ENCODE measurements at regions not wholly inside any gene's neighbourhood (a gene's known extent, or its start where the extent isn't known, plus 50 kb on each side); places are given as distances from the start of the nearest gene placed in this dataset.

GRCh38 chr13:52938065-52938464 is 89.6 kb upstream of the PCDH8 start:
- DNase-seq, result no peak
- no peaks in the 10 kb centered on the region for H3K36me3 Mint-ChIP-seq
- no peaks in the 10 kb centered on the region for H3K4me1 Mint-ChIP-seq
- CTCF ChIA-PET, result no interaction called here
- H3K27ac Mint-ChIP-seq, result no peak overlapping the region
- H3K4me3 Mint-ChIP-seq, result no peak overlapping the region
- peaks cover 10% of the 10 kb centered on the region for H3K27me3 Mint-ChIP-seq
- H3K9me3 Mint-ChIP-seq, result no peaks in the 10 kb centered on the region

GRCh38 chr13:52936806-52937205 is 88.4 kb upstream of the PCDH8 start:
- peaks cover 10% of the 10 kb centered on the region for H3K27me3 Mint-ChIP-seq
- no peaks in the 10 kb centered on the region for H3K9me3 Mint-ChIP-seq
- no peaks in the 10 kb centered on the region for H3K4me1 Mint-ChIP-seq
- no peaks in the 10 kb centered on the region for H3K36me3 Mint-ChIP-seq
- CTCF ChIA-PET, result no interaction called here
- no peak overlapping the region for H3K4me3 Mint-ChIP-seq
- no peak overlapping the region for H3K27ac Mint-ChIP-seq
- DNase-seq, result no peak

- peaks cover 7% of the 10 kb centered on the region for H3K27me3 Mint-ChIP-seq
- H3K4me3 Mint-ChIP-seq, result no peak overlapping the region
- CTCF ChIA-PET, result no interaction called here
- no peak for DNase-seq
- H3K27ac Mint-ChIP-seq, result no peak overlapping the region
- no peaks in the 10 kb centered on the region for H3K36me3 Mint-ChIP-seq
- H3K4me1 Mint-ChIP-seq, result no peaks in the 10 kb centered on the region
- H3K9me3 Mint-ChIP-seq, result no peaks in the 10 kb centered on the region
Observed at GRCh38 chr13:52934258-52934657, 85.8 kb upstream of the PCDH8 start.

GRCh38 chr13:52933547-52934210 is 85.2 kb upstream of the PCDH8 start:
- H3K27me3 Mint-ChIP-seq, result peaks cover 7% of the 10 kb centered on the region
- DNase-seq, result no peak
- H3K36me3 Mint-ChIP-seq, result no peaks in the 10 kb centered on the region
- CTCF ChIA-PET, result no interaction called here
- no peak overlapping the region for H3K4me3 Mint-ChIP-seq
- no peak overlapping the region for H3K27ac Mint-ChIP-seq
- no peaks in the 10 kb centered on the region for H3K9me3 Mint-ChIP-seq
- no peaks in the 10 kb centered on the region for H3K4me1 Mint-ChIP-seq

- CTCF ChIA-PET, result no interaction called here
- H3K36me3 Mint-ChIP-seq, result no peaks in the 10 kb centered on the region
Observed at GRCh38 chr13:52933099-52933498, 84.7 kb upstream of the PCDH8 start.

GRCh38 chr13:52932649-52933048 is 84.2 kb upstream of the PCDH8 start:
- Mint-ChIP-seq H3K4me3 (no peak overlapping the region), H3K9me3 (no peaks in the 10 kb centered on the region), H3K27ac (no peak overlapping the region), H3K4me1 (no peaks in the 10 kb centered on the region), H3K36me3 (no peaks in the 10 kb centered on the region), H3K27me3 (peaks cover 6% of the 10 kb centered on the region)
- DNase-seq, result no peak
- CTCF ChIA-PET, result interaction anchor here (1.0 kb wide), 1 partner anchor 36 kb away, joined by 4 read pairs; no protein-coding TSS in a partner anchor

More at GRCh38 chr13:52933099-52933498, 84.7 kb upstream of the PCDH8 start:
- DNase-seq, result no peak
- no peaks in the 10 kb centered on the region for H3K9me3 Mint-ChIP-seq
- no peaks in the 10 kb centered on the region for H3K4me1 Mint-ChIP-seq
- peaks cover 7% of the 10 kb centered on the region for H3K27me3 Mint-ChIP-seq
- no peak overlapping the region for H3K27ac Mint-ChIP-seq
- no peak overlapping the region for H3K4me3 Mint-ChIP-seq

GRCh38 chr13:52931539-52932431 is 83.3 kb upstream of the PCDH8 start:
- no peaks in the 10 kb centered on the region for H3K27me3 Mint-ChIP-seq
- CTCF ChIA-PET, result interaction anchor here (1.0 kb wide), 1 partner anchor 36 kb away, joined by 4 read pairs; no protein-coding TSS in a partner anchor
- no peaks in the 10 kb centered on the region for H3K36me3 Mint-ChIP-seq
- DNase-seq, result no peak
- H3K9me3 Mint-ChIP-seq, result no peaks in the 10 kb centered on the region
- H3K4me3 Mint-ChIP-seq, result no peak overlapping the region
- H3K27ac Mint-ChIP-seq, result no peak overlapping the region
- H3K4me1 Mint-ChIP-seq, result no peaks in the 10 kb centered on the region

GRCh38 chr13:52931131-52931530 is 82.7 kb upstream of the PCDH8 start:
- H3K4me3 Mint-ChIP-seq, result no peak overlapping the region
- H3K36me3 Mint-ChIP-seq, result no peaks in the 10 kb centered on the region
- H3K9me3 Mint-ChIP-seq, result no peaks in the 10 kb centered on the region
- no peaks in the 10 kb centered on the region for H3K27me3 Mint-ChIP-seq
- no peak overlapping the region for H3K27ac Mint-ChIP-seq
- DNase-seq, result no peak
- CTCF ChIA-PET, result no interaction called here
- H3K4me1 Mint-ChIP-seq, result no peaks in the 10 kb centered on the region

- Mint-ChIP-seq H3K4me1 (no peaks in the 10 kb centered on the region), H3K27me3 (no peaks in the 10 kb centered on the region), H3K36me3 (no peaks in the 10 kb centered on the region), H3K9me3 (no peaks in the 10 kb centered on the region), H3K4me3 (no peak overlapping the region), H3K27ac (no peak overlapping the region)
- DNase-seq, result no peak
- CTCF ChIA-PET, result no interaction called here
Observed at GRCh38 chr13:52929846-52930245, 81.4 kb upstream of the PCDH8 start.

GRCh38 chr13:52926971-52927370 is 78.5 kb upstream of the PCDH8 start:
- no peak for DNase-seq
- Mint-ChIP-seq H3K4me3 (no peak overlapping the region), H3K4me1 (no peaks in the 10 kb centered on the region), H3K36me3 (no peaks in the 10 kb centered on the region), H3K27ac (no peak overlapping the region), H3K9me3 (no peaks in the 10 kb centered on the region), H3K27me3 (peaks cover 5% of the 10 kb centered on the region)
- CTCF ChIA-PET, result no interaction called here

GRCh38 chr13:52925775-52926285 is 77.4 kb upstream of the PCDH8 start:
- no peak overlapping the region for H3K27ac Mint-ChIP-seq
- H3K36me3 Mint-ChIP-seq, result no peaks in the 10 kb centered on the region
- CTCF ChIA-PET, result no interaction called here
- H3K4me1 Mint-ChIP-seq, result no peaks in the 10 kb centered on the region
- H3K9me3 Mint-ChIP-seq, result no peaks in the 10 kb centered on the region
- no peak overlapping the region for H3K4me3 Mint-ChIP-seq
- H3K27me3 Mint-ChIP-seq, result peaks cover 5% of the 10 kb centered on the region
- DNase-seq, result no peak

- H3K27ac Mint-ChIP-seq, result no peak overlapping the region
Observed at GRCh38 chr13:52925251-52925650, 76.8 kb upstream of the PCDH8 start.

GRCh38 chr13:52924289-52925148 is 76.1 kb upstream of the PCDH8 start:
- H3K27ac Mint-ChIP-seq, result no peak overlapping the region
- H3K36me3 Mint-ChIP-seq, result no peaks in the 10 kb centered on the region
- CTCF ChIA-PET, result no interaction called here
- no peak for DNase-seq
- H3K4me1 Mint-ChIP-seq, result no peaks in the 10 kb centered on the region
- no peaks in the 10 kb centered on the region for H3K9me3 Mint-ChIP-seq
- peaks cover 5% of the 10 kb centered on the region for H3K27me3 Mint-ChIP-seq
- H3K4me3 Mint-ChIP-seq, result no peak overlapping the region

More at GRCh38 chr13:52925251-52925650, 76.8 kb upstream of the PCDH8 start:
- Mint-ChIP-seq H3K4me3 (no peak overlapping the region), H3K4me1 (no peaks in the 10 kb centered on the region), H3K36me3 (no peaks in the 10 kb centered on the region), H3K9me3 (no peaks in the 10 kb centered on the region), H3K27me3 (peaks cover 5% of the 10 kb centered on the region)
- CTCF ChIA-PET, result no interaction called here
- no peak for DNase-seq

GRCh38 chr13:52922961-52923360 is 74.5 kb upstream of the PCDH8 start:
- no peak for DNase-seq
- peaks cover 5% of the 10 kb centered on the region for H3K27me3 Mint-ChIP-seq
- no peak overlapping the region for H3K4me3 Mint-ChIP-seq
- H3K36me3 Mint-ChIP-seq, result no peaks in the 10 kb centered on the region
- H3K4me1 Mint-ChIP-seq, result no peaks in the 10 kb centered on the region
- CTCF ChIA-PET, result no interaction called here
- H3K9me3 Mint-ChIP-seq, result no peaks in the 10 kb centered on the region
- no peak overlapping the region for H3K27ac Mint-ChIP-seq

Measured in activated naive CD4-positive, alpha-beta T cell treated with anti-CD3 and anti-CD28 coated beads, Interleukin-2, amount 10 ng/mL, durations not matched to agents 7 days and 5 days (primary cell).